A549 (cell line): ENCODE measurements at regions not wholly inside any gene's neighbourhood (a gene's known extent, or its start where the extent isn't known, plus 50 kb on each side); places are given as distances from the start of the nearest gene placed in this dataset.

Source experiments
- ATAC-seq, 2 experiments: fragments of 200-7000 bp in 1 of 2; fragments of >200 bp in 1 of 2; cut with Nextera tagmentation in 1 of 2; cut with Tn5 transposase in 1 of 2; 3 replicates each; pipeline versions ENCODE4 v1.8.0 to v1.9.1; 2018 to 2020; ENCODE audit warnings: mild to moderate bottlenecking in 1 of 2, moderate library complexity in 1 of 2
- CTCF ChIA-PET: fragments of 300-600 bp; sonication (Branson Sonifier 250); formaldehyde crosslinking; extraction: SDS; loops from one replicate; lab custom pipeline; 2021; ENCODE audit warnings: antibody characterized with exemption, inconsistent platforms; lab: Yijun Ruan, JAX
- POLR2A ChIA-PET: fragments of 350-600 bp; formaldehyde crosslinking; extraction: SDS; loops from one replicate; lab custom pipeline; 2021; ENCODE audit warnings: antibody characterized with exemption, inconsistent platforms; lab: Yijun Ruan, JAX
- DNase-seq, 2 experiments: peaks; one replicate each; pipeline versions ENCODE4 v3.0.0 to v3.0.0-alpha.2; 2011 to 2016; ENCODE audit warnings: low read depth in 1 of 2, low spot score in 1 of 2
- FAIRE-seq: peaks from 2 replicates; lab custom pipeline; 2011; peaks lifted over from hg19 to GRCh38; lab: Jason Lieb, UNC
- H3K27ac ChIP-seq, 2 experiments: fragments of >200 bp; sonication (Bioruptor Twin); formaldehyde crosslinking; 3 replicates each; pipeline ENCODE4 v1.5.1; 2016 to 2017
- H3K4me1 ChIP-seq: fragments of >200 bp; sonication (Bioruptor Twin); formaldehyde crosslinking; 3 replicates; pipeline ENCODE4 v1.6.1; 2016
- H3K4me2 ChIP-seq: fragments of >200 bp; sonication (Bioruptor Twin); formaldehyde crosslinking; 3 replicates; pipeline ENCODE4 v1.6.1; 2016
- H3K4me3 ChIP-seq: fragments of >200 bp; sonication (Bioruptor Twin); formaldehyde crosslinking; 3 replicates; pipeline ENCODE4 v1.5.1; 2016
- H3K9me3 ChIP-seq: fragments of >200 bp; sonication (Bioruptor Twin); formaldehyde crosslinking; 3 replicates; pipeline ENCODE4 v1.6.1; 2016
- ATOH8 ChIP-seq: fragments of 250-450 bp; sonication (Bioruptor Pico); IDR thresholded peaks from 2 replicates; pipeline ENCODE4 v1.5.0; 2020; ENCODE audit warnings: low read depth, mild to moderate bottlenecking, moderate library complexity
- CBX2 ChIP-seq: fragments of 200-600 bp; sonication (generic); IDR thresholded peaks from 2 replicates; pipeline ENCODE4 v1.6.1; 2016; ENCODE audit warnings: low read depth, mild to moderate bottlenecking, borderline replicate concordance
- CEBPB ChIP-seq, 2 experiments: fragments of >200 bp in 1 of 2; sonication (Bioruptor Twin) in 1 of 2; formaldehyde crosslinking in 1 of 2; IDR thresholded peaks; 2 replicates each; pipeline ENCODE4 v1.6.1; 2012 to 2016
- CTCF ChIP-seq: fragments of >200 bp; sonication (Bioruptor Twin); formaldehyde crosslinking; IDR thresholded peaks from 3 replicates; pipeline ENCODE4 v1.5.1; 2016
- E2F6 ChIP-seq: IDR thresholded peaks from 2 replicates; pipeline ENCODE4 v1.6.1; 2012; ENCODE audit warnings: low read depth, borderline replicate concordance
- ELK1 ChIP-seq: fragments of 150-350 bp; IDR thresholded peaks from 2 replicates; pipeline ENCODE4 v1.6.1; 2014; ENCODE audit warnings: low read depth, mild to moderate bottlenecking, low read length
- ESRRA ChIP-seq: fragments of 150-350 bp; IDR thresholded peaks from 2 replicates; pipeline ENCODE4 v1.6.1; 2014; ENCODE audit warnings: mild to moderate bottlenecking, low read length, borderline replicate concordance
- GATA3 ChIP-seq: IDR thresholded peaks from 2 replicates; pipeline ENCODE4 v1.6.1; 2012; ENCODE audit warnings: borderline replicate concordance
- HDAC2 ChIP-seq: fragments of 200-600 bp; sonication (generic); IDR thresholded peaks from 2 replicates; pipeline ENCODE4 v1.6.1; 2016
- HMGXB4 ChIP-seq: fragments of 250-450 bp; sonication (Bioruptor Pico); IDR thresholded peaks from 2 replicates; pipeline ENCODE4 v1.5.0; 2021; ENCODE audit warnings: mild to moderate bottlenecking, moderate library complexity, borderline replicate concordance
- HOXA7 ChIP-seq: fragments of 250-450 bp; sonication (Bioruptor Pico); IDR thresholded peaks from 2 replicates; pipeline ENCODE4 v1.5.0; 2020; ENCODE audit warnings: mild to moderate bottlenecking, moderate library complexity
- HOXB13 ChIP-seq: fragments of 250-450 bp; sonication (Bioruptor Pico); IDR thresholded peaks from 2 replicates; pipeline ENCODE4 v1.5.0; 2020; ENCODE audit warnings: low read depth, mild to moderate bottlenecking, moderate library complexity
- JUNB ChIP-seq: fragments of >200 bp; sonication (Bioruptor Twin); formaldehyde crosslinking; IDR thresholded peaks from 2 replicates; pipeline ENCODE4 v1.6.1; 2016
- MYC ChIP-seq: IDR thresholded peaks from 2 replicates; pipeline ENCODE4 v1.6.1; 2012; ENCODE audit warnings: mild to moderate bottlenecking, inconsistent platforms, low read length, improper control_type of control experiment, borderline replicate concordance
- NFE2L2 ChIP-seq: fragments of 150-350 bp; conservative IDR thresholded peaks from 2 replicates; pipeline ENCODE4 v1.6.1; 2014; ENCODE audit warnings: low read length
- NR3C1 ChIP-seq: fragments of >200 bp; sonication (Bioruptor Twin); formaldehyde crosslinking; IDR thresholded peaks from 3 replicates; pipeline ENCODE4 v1.6.1; 2017
- PBX3 ChIP-seq: IDR thresholded peaks from 2 replicates; pipeline ENCODE4 v1.6.1; 2012
- PHF8 ChIP-seq: fragments of 200-600 bp; sonication (generic); IDR thresholded peaks from 2 replicates; pipeline ENCODE4 v1.6.1; 2016; ENCODE audit warnings: low read depth, mild to moderate bottlenecking, antibody characterized with exemption, moderate library complexity, borderline replicate concordance
- POLR2AphosphoS2 ChIP-seq: conservative IDR thresholded peaks from 2 replicates; pipeline ENCODE4 v1.6.1; 2012; ENCODE audit warnings: low read length, improper control_type of control experiment, inconsistent platforms
- RAD21 ChIP-seq, 2 experiments: fragments of >200 bp in 1 of 2; sonication (Bioruptor Twin) in 1 of 2; formaldehyde crosslinking in 1 of 2; IDR thresholded peaks in 1 of 2; conservative IDR thresholded peaks in 1 of 2; 2 replicates in 1 of 2; 3 replicates in 1 of 2; pipeline ENCODE4 v1.6.1; 2012 to 2018; ENCODE audit warnings: inconsistent platforms in 1 of 2
- RCOR1 ChIP-seq: fragments of 150-350 bp; IDR thresholded peaks from 2 replicates; pipeline ENCODE4 v1.6.1; 2014; ENCODE audit warnings: antibody characterized with exemption, low read length, low read depth
- RFX5 ChIP-seq: fragments of 450-650 bp; IDR thresholded peaks from 2 replicates; pipeline ENCODE4 v1.7.1; 2014; ENCODE audit warnings: antibody characterized with exemption, mild to moderate bottlenecking, moderate library complexity
- SREBF2 ChIP-seq: fragments of 450-650 bp; IDR thresholded peaks from 2 replicates; pipeline ENCODE4 v1.6.1; 2014; ENCODE audit warnings: mild to moderate bottlenecking, moderate library complexity
- TFCP2L1 ChIP-seq: fragments of 250-450 bp; sonication (Bioruptor Pico); IDR thresholded peaks from 2 replicates; pipeline ENCODE4 v1.5.0; 2021; ENCODE audit warnings: mild to moderate bottlenecking
- USF2 ChIP-seq: fragments of 450-650 bp; IDR thresholded peaks from 2 replicates; pipeline ENCODE4 v1.6.1; 2014; ENCODE audit warnings: antibody characterized with exemption
- ZC3H11A ChIP-seq: fragments of 450-650 bp; IDR thresholded peaks from 2 replicates; pipeline ENCODE4 v1.6.1; 2014; ENCODE audit warnings: antibody characterized with exemption, mild to moderate bottlenecking
- ZFP36 ChIP-seq: fragments of 450-650 bp; IDR thresholded peaks from 2 replicates; pipeline ENCODE4 v1.6.1; 2014; ENCODE audit warnings: borderline replicate concordance; ENCODE audit not compliant: partially characterized antibody
- WGBS: methylation state at CpG from one replicate; pipeline ENCODE4 v1.1.6; 2017; ENCODE audit errors: missing lambda C conversion rate; 5-methylcytosine and 5-hydroxymethylcytosine counted together

GRCh38 chr12:107144441-107144840 is 51.1 kb upstream of the CRY1 start:
- H3K4me2 ChIP-seq = no peak overlapping the region; the same call in 2 of the 3 replicates
- peak overlapping the region in 1 of 2 experiments; percentile 50; a peak in 1 of 6 replicates for H3K27ac ChIP-seq
- 82% methylated on average over 7 of the region's 7 CpGs for WGBS
- no peak for DNase-seq
- FAIRE-seq = no peak
- ATAC-seq = no peak
- CTCF ChIA-PET = interaction anchor here (3.7 to 6.8 kb wide), 2 partner anchors 14 to 462 kb away, joined by 19 to 50 read pairs; no protein-coding TSS in a partner anchor
- H3K9me3 ChIP-seq = no peaks in the 10 kb centered on the region; the same call in 2 of the 3 replicates
- H3K4me3 ChIP-seq = no peak overlapping the region
- TF ChIP-seq PBX3 = no peak
- no peak for TF ChIP-seq RCOR1
- no peak for TF ChIP-seq HMGXB4 (CRISPR knock-in tag)
- TF ChIP-seq TFCP2L1 (CRISPR knock-in tag) = no peak
- no peak for TF ChIP-seq MYC
- TF ChIP-seq HOXB13 (CRISPR knock-in tag) = no peak
- TF ChIP-seq USF2 = no peak
- TF ChIP-seq CEBPB (IDR thresholded peaks at IDR 0.05) = no peak
- TF ChIP-seq E2F6 = no peak
- TF ChIP-seq CBX2 = no peak
- no peak for TF ChIP-seq NR3C1
- no peak for TF ChIP-seq HDAC2
- no peak for TF ChIP-seq JUNB
- TF ChIP-seq SREBF2 = no peak
- TF ChIP-seq ZC3H11A = no peak
- TF ChIP-seq HOXA7 (CRISPR knock-in tag) = no peak
- no peak for TF ChIP-seq NFE2L2
- TF ChIP-seq POLR2AphosphoS2 = no peak
- no peak for TF ChIP-seq CTCF
- TF ChIP-seq RFX5 = no peak
- POLR2A ChIA-PET = no interaction called here
- peaks cover 14% of the 10 kb centered on the region for H3K4me1 ChIP-seq

- no peak overlapping the region for H3K4me3 ChIP-seq
- POLR2A ChIA-PET = no interaction called here
- DNase-seq (no peak), FAIRE-seq (no peak), ATAC-seq (no peak)
- peak overlapping the region in 1 of 2 experiments; percentile 50; a peak in 1 of 6 replicates for H3K27ac ChIP-seq
- no peaks in the 10 kb centered on the region; the same call in 2 of the 3 replicates for H3K9me3 ChIP-seq
- peak overlapping the region; percentile 45 for H3K4me2 ChIP-seq
- WGBS = 24% methylated on average over 2 of the region's 2 CpGs
- CTCF ChIA-PET = interaction anchor here (0.8 to 6.8 kb wide), 3 partner anchors 14 to 462 kb away, joined by 3 to 50 read pairs (median 19); no protein-coding TSS in a partner anchor
- H3K4me1 ChIP-seq = peaks cover 14% of the 10 kb centered on the region
- TF ChIP-seq GATA3 (no peak), ESRRA (no peak), ELK1 (no peak), ZFP36 (no peak), RAD21 (conservative IDR thresholded peaks at IDR 0.05 in 1 of 2, IDR thresholded peaks at IDR 0.05 in 1 of 2) (no peak), PHF8 (no peak), SREBF2 (no peak), CTCF (no peak), ATOH8 (CRISPR knock-in tag) (no peak), ZC3H11A (no peak), NR3C1 (no peak)
These were observed 51.6 kb upstream of the CRY1 start for GRCh38 chr12:107144990-107145389.
